MG63 (cell line): ENCODE measurements at regions not wholly inside any gene's neighbourhood (a gene's known extent, or its start where the extent isn't known, plus 50 kb on each side); places are given as distances from the start of the nearest gene placed in this dataset.
A peak's percentile ranks its signal among the peaks of the same experiment; 100 is the strongest.

Experiments
- DNase-seq: peaks from one replicate; pipeline ENCODE4 v3.0.0-alpha.2; 2020
- H3K27me3 ChIP-seq: fragments of 250-450 bp; sonication (Bioruptor Pico); 2 replicates; pipeline ENCODE4 v1.5.1; 2020; ENCODE audit warnings: mild to moderate bottlenecking, moderate library complexity
- H3K36me3 ChIP-seq: fragments of 250-450 bp; sonication (Bioruptor Pico); 2 replicates; pipeline ENCODE4 v1.5.1; 2020; ENCODE audit warnings: mild to moderate bottlenecking, moderate library complexity
- H3K4me3 ChIP-seq: fragments of 250-450 bp; sonication (Bioruptor Pico); 2 replicates; pipeline ENCODE4 v1.5.1; 2020; ENCODE audit warnings: mild to moderate bottlenecking, moderate library complexity
- H3K9me3 ChIP-seq: fragments of 250-450 bp; sonication (Bioruptor Pico); 2 replicates; pipeline ENCODE4 v1.5.1; 2020; ENCODE audit warnings: mild to moderate bottlenecking, moderate library complexity

DNA sequence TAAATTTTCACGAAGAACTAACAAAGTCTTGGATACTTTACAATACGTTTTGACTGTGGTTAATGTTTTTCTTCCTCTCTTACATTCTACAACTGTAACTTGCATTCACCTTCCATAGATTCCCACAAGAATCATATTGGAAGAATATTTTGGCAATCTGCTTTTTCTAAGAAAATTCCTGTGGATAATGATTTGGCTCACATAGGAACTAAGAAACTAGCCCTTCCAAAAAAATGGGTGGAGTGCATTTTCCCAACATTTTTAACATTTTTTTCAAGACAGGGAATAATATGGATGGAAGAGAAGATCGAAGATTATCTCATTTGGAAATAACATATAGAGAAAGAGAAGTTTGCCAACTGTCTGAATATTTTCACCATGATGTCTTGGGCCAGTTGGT is 256.9 kb upstream of the POU2AF2 start:
- H3K36me3 ChIP-seq: no peaks in the 10 kb centered on the region
- H3K27me3 ChIP-seq: no peaks in the 10 kb centered on the region
- no peaks in the 10 kb centered on the region for H3K9me3 ChIP-seq
- DNase-seq: no peak
- no peak overlapping the region for H3K4me3 ChIP-seq

DNA sequence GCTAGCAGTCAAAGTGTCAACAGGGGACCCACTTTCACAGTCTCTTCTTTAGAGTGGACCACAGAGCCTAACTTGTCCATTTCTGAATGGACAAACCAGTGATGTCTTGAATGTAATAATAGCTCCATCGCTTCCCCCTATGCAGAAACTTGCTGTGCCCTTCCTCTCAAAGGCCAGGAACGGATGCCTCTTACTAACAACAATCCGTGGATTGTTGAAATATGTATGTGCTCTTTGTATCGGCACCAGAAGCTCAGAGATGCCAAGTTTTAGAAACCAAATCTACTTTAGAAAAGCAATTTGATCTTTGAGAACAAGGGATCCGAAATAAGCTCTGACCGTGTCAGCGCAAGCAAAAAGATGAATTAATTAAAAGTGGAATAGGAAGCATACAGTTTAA is 259.5 kb upstream of the POU2AF2 start:
- Histone ChIP-seq H3K9me3 (no peaks in the 10 kb centered on the region), H3K36me3 (no peaks in the 10 kb centered on the region), H3K4me3 (no peak overlapping the region), H3K27me3 (no peaks in the 10 kb centered on the region)
- no peak for DNase-seq

DNA sequence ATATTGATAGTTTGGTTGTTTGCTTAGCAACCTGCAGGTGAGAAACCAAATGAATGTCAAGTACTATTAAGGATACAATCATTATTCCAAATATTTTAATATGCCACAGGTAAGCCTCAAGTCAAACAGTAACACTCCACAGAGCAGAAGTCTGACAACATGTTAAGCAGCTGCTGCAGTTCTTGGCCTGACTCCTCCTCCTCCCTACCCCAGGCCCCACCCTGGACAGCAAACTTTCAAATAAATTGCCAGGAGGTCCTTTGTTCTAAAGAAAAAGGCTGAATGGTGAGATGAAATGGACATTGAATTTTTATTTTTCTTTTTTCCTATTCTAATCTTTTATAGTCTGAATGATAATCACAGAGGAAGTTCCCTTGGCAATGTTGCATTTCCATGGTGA is 260.0 kb upstream of the POU2AF2 start:
- Histone ChIP-seq H3K36me3 (no peaks in the 10 kb centered on the region), H3K27me3 (no peaks in the 10 kb centered on the region), H3K9me3 (no peaks in the 10 kb centered on the region), H3K4me3 (no peak overlapping the region)
- DNase-seq: no peak

- Histone ChIP-seq H3K4me3 (no peak overlapping the region), H3K36me3 (no peaks in the 10 kb centered on the region), H3K9me3 (no peaks in the 10 kb centered on the region), H3K27me3 (no peaks in the 10 kb centered on the region)
- no peak for DNase-seq
Observed at GRCh38 chr11:110984693-110985092, 260.8 kb upstream of the POU2AF2 start.

DNA sequence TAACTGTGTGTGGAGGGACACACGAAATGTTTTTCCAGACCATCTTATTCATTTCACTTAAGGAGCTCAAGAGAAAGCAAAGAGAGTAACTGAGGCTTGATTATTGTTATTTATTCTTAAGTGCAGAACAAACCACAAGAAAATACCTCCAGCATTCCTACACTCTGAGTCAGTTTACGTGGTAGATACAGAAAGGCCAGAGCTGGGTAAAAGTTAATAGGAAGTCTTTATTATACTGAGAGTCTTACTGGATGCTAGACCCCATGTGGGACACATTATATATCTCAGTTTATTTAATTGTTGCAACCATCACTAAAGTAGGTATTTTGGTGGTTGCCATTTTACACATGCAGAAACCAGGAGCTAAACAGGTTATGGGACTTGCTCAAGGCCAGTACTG is 261.4 kb upstream of the POU2AF2 start:
- no peaks in the 10 kb centered on the region for H3K9me3 ChIP-seq
- H3K4me3 ChIP-seq: no peak overlapping the region
- no peaks in the 10 kb centered on the region for H3K36me3 ChIP-seq
- no peak for DNase-seq
- H3K27me3 ChIP-seq: no peaks in the 10 kb centered on the region

- H3K9me3 ChIP-seq: no peaks in the 10 kb centered on the region
- H3K27me3 ChIP-seq: no peaks in the 10 kb centered on the region
- DNase-seq: no peak
- no peaks in the 10 kb centered on the region for H3K36me3 ChIP-seq
- no peak overlapping the region for H3K4me3 ChIP-seq
Observed at GRCh38 chr11:110982214-110982613, 263.3 kb upstream of the POU2AF2 start.

DNA sequence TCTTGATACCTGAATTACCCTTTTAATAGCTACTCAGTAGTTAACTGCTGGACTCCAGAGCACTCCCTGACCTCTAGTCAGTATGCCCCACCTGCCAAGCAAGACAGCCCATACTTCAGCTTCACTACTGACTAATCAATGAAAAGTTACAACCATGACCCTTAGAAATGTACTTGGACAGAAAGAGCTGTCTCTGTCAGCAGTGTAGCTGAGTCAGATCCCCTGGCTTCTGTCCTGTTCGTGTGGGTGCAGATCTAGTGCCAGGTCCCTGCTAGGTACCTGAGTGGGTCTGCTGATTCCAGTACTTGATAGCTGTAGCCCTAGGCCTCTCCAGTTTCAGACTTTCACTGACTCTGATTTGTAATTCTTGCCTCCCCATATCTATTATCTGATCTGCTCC is 265.8 kb upstream of the POU2AF2 start:
- Histone ChIP-seq H3K36me3 (no peaks in the 10 kb centered on the region), H3K9me3 (no peaks in the 10 kb centered on the region), H3K27me3 (no peaks in the 10 kb centered on the region), H3K4me3 (no peak overlapping the region)
- DNase-seq: peak; percentile 68

- no peaks in the 10 kb centered on the region for H3K36me3 ChIP-seq
- no peak overlapping the region for H3K4me3 ChIP-seq
- no peak for DNase-seq
- H3K9me3 ChIP-seq: no peaks in the 10 kb centered on the region
- no peaks in the 10 kb centered on the region for H3K27me3 ChIP-seq
Observed at GRCh38 chr11:110977661-110978060, 265.4 kb upstream of the ARHGAP20 start.

DNA sequence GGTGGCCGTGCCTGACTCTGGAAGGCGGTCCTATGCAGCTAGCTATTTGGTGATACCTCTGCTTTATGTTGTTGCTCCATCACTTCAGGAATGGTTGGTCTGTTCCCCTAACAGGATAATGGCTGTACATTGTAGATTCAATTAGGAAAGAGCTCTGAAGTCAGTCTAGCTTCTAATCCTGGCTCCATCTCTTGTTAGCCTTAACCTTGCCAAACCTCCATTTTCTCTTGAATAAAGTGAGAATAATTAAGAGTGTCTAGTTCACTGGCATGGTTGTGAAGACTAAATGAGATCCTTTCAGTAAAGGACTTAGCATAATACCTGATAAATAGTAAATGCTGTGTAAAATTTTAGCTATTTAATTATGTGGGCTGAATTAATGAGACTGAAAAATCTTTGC is 262.5 kb upstream of the ARHGAP20 start:
- H3K4me3 ChIP-seq: no peak overlapping the region
- H3K9me3 ChIP-seq: no peaks in the 10 kb centered on the region
- H3K36me3 ChIP-seq: no peaks in the 10 kb centered on the region
- no peak for DNase-seq
- no peaks in the 10 kb centered on the region for H3K27me3 ChIP-seq

GRCh38 chr11:110973401-110973980 is 261.3 kb upstream of the ARHGAP20 start:
- H3K4me3 ChIP-seq: no peak overlapping the region
- H3K27me3 ChIP-seq: no peaks in the 10 kb centered on the region
- no peaks in the 10 kb centered on the region for H3K9me3 ChIP-seq
- DNase-seq: no peak
- no peaks in the 10 kb centered on the region for H3K36me3 ChIP-seq

DNA sequence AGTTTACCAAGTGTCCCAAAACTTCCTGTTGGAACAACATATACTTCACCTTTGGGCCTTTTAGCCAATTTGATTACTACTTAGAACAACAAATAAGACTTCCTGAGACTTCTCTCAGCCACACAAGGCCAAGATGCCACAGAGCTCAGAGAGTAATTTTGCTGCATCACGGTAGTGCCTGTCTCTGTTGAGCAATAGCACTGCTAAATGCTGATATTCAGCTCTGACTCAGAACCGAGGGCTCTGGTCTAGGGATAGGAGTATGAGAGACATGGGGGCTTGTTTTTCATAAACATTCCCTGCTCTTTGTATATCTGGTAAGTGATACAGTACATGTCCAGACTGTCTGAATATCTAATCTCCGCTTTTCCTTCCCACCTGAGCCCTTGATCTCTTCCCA is 260.4 kb upstream of the ARHGAP20 start:
- Histone ChIP-seq H3K4me3 (no peak overlapping the region), H3K36me3 (no peaks in the 10 kb centered on the region), H3K9me3 (no peaks in the 10 kb centered on the region), H3K27me3 (no peaks in the 10 kb centered on the region)
- DNase-seq: no peak

DNA sequence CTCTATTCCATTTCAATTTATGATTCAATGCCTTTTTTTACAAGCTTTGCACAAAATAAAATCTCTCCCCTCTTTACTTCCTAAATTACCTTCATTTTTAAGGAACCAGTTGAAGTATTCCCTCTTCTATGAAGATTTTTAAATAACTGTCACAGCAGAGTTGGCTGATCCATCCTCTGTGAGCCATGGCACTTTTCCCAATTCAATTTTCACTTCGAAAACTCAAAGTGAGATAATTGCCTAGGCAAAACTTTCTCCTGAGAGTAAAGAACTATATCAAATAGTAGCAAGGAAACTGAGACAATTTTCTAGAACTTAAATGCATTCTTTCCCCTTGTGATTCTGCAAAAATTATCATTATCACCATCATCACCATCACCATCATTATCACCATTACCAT is 259.9 kb upstream of the ARHGAP20 start:
- H3K4me3 ChIP-seq: no peak overlapping the region
- no peaks in the 10 kb centered on the region for H3K36me3 ChIP-seq
- H3K27me3 ChIP-seq: no peaks in the 10 kb centered on the region
- no peak for DNase-seq
- no peaks in the 10 kb centered on the region for H3K9me3 ChIP-seq

DNA sequence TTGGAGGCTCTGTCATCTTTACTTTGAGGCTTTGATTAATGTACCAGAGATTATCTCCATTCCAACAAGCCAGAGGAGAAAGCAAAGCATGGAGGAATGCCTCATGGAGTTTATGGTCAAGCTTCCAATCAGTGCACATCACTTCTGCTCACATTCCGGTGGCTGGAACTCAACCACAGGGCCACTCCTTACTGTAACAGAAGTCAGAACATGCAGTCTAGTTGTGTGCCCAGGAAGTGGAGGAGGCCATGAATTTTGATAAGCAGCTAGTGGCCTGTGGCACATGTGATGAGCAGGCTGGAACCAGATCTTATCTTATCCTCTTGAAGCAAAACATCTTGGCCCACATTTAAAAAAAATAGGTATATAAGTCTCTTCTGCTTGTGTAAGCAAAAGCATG is 258.9 kb upstream of the ARHGAP20 start:
- Histone ChIP-seq H3K27me3 (no peaks in the 10 kb centered on the region), H3K36me3 (no peaks in the 10 kb centered on the region), H3K4me3 (no peak overlapping the region), H3K9me3 (no peaks in the 10 kb centered on the region)
- DNase-seq: no peak

GRCh38 chr11:110968348-110969062 is 256.3 kb upstream of the ARHGAP20 start:
- Histone ChIP-seq H3K4me3 (no peak overlapping the region), H3K36me3 (no peaks in the 10 kb centered on the region), H3K9me3 (no peaks in the 10 kb centered on the region), H3K27me3 (no peaks in the 10 kb centered on the region)
- DNase-seq: no peak

DNA sequence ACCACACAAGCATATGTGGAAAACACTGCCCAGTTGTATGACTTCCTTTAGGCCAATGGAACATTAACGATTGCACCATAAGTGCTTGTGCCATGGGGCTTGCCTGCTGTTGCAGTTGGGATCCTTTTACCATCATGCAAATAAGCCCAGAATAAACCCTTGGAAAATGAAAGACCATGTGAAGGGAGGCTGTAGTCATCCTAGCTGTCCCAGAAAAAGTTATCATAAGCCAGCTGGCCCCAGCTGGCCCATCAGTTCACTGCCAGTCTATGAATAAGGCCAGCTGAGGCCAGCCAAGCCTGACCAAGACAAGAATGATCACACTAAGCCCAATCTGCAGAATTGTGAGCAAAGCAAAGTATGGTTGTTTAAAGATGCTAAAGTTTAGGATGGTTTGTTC is 253.9 kb upstream of the ARHGAP20 start:
- Histone ChIP-seq H3K27me3 (no peaks in the 10 kb centered on the region), H3K9me3 (no peaks in the 10 kb centered on the region), H3K4me3 (no peak overlapping the region), H3K36me3 (no peaks in the 10 kb centered on the region)
- peak; percentile 34 for DNase-seq

DNA sequence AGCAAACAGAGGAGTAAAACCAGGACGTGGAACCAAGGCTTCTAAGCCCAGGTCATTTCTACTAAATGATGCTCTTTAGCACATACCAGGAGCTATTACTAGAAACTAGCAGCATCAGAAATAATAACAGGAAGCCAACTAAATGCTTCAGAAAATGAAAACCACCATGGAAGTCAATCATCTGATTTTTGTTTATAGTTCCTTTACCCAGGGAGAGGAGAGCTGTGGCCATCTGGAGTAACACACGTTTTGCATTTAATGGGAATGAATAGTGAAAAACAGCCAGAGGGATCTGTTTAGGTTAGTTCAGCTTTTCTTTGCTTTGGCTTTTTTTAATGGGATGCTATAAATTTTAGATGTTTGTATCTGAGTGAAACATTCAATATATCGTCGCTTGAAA is 250.7 kb upstream of the ARHGAP20 start:
- no peaks in the 10 kb centered on the region; the same call in 1 of the 2 replicates for H3K27me3 ChIP-seq
- H3K36me3 ChIP-seq: no peaks in the 10 kb centered on the region
- no peak for DNase-seq
- H3K4me3 ChIP-seq: no peak overlapping the region
- H3K9me3 ChIP-seq: no peaks in the 10 kb centered on the region

GRCh38 chr11:110960167-110960566 is 247.9 kb upstream of the ARHGAP20 start:
- H3K4me3 ChIP-seq: no peak overlapping the region
- DNase-seq: no peak
- no peaks in the 10 kb centered on the region; the same call in 1 of the 2 replicates for H3K27me3 ChIP-seq
- H3K9me3 ChIP-seq: no peaks in the 10 kb centered on the region
- H3K36me3 ChIP-seq: no peaks in the 10 kb centered on the region

DNA sequence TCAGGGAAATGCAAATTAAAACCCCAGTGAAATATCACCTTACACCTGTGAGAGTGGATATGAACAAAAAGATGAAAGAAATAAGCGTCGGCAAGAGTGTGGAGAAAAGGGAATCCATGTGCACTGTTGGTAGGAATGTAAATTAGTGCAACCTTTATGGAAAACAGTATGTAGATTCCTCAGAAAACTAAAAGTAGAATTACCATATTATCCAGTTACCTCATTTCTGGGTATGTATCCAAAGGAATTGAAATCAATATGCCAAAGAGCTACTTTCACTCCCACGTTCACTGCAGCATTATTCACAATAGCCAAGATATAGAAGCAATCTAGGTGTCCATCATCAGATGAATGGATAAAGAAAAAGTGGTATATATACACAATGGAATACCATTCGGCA is 246.0 kb upstream of the ARHGAP20 start:
- DNase-seq: no peak
- H3K9me3 ChIP-seq: no peaks in the 10 kb centered on the region
- no peak overlapping the region for H3K4me3 ChIP-seq
- no peaks in the 10 kb centered on the region; the same call in 1 of the 2 replicates for H3K27me3 ChIP-seq
- H3K36me3 ChIP-seq: no peaks in the 10 kb centered on the region
